ENCODE measurements at regions not wholly inside any gene's neighbourhood (a gene's known extent, or its start where the extent isn't known, plus 50 kb on each side); places are given as distances from the start of the nearest gene placed in this dataset.

GRCh38 chr3:26535151-26535550, 87.4 kb upstream of the LRRC3B start:
- Histone ChIP-seq H3K79me2 (ENCODE audit: control insufficient read depth, insufficient read depth, low read length) (no peaks in the 10 kb centered on the region), H3K9me3 (replicated peaks; ENCODE audit: control insufficient read depth, insufficient read depth, low read depth, low read length) (no peaks in the 10 kb centered on the region), H3K27me3 (ENCODE audit: control insufficient read depth in 2 of 2, insufficient read depth in 2 of 2, low read length in 2 of 2) (no peaks in the 10 kb centered on the region), H3K9ac (ENCODE audit: insufficient read depth in 1 of 2, low read depth in 2 of 2, low read length in 2 of 2) (no peak overlapping the region), H3K9me1 (ENCODE audit: control insufficient read depth, insufficient read depth, low read length) (no peaks in the 10 kb centered on the region), H3K27ac (ENCODE audit: extremely low read depth, low read depth, low read length) (no peak overlapping the region), H4K20me1 (replicated peaks; ENCODE audit: control insufficient read depth, insufficient read depth, low read length) (no peaks in the 10 kb centered on the region), H3K36me3 (ENCODE audit: control insufficient read depth, insufficient read depth, low read length) (no peaks in the 10 kb centered on the region), H3K4me1 (replicated peaks in 1 of 2; ENCODE audit: control insufficient read depth in 2 of 2, insufficient read depth in 2 of 2, low read length in 2 of 2) (no peaks in the 10 kb centered on the region), H3K4me2 (ENCODE audit: insufficient read depth, low read length) (no peak overlapping the region), H2AFZ (ENCODE audit: low read depth, low read length) (no peak overlapping the region), H3K4me3 (no peak overlapping the region)
- FAIRE-seq (no peak), ATAC-seq (no peak), DNase-seq (ENCODE audit: extremely low read depth in 1 of 4, low spot score in 3 of 4) (no peak)
- BruUV-seq (replicated peaks) = no TSS peak
- ChIA-PET POLR2A (interaction anchor here (1.2 kb wide), 1 partner anchor 13 kb away, joined by 3 read pairs; no protein-coding TSS in a partner anchor), CTCF (ENCODE audit: low intra/inter-chr PET ratio) (no interaction called here)
- WGBS (ENCODE audit: insufficient coverage, low coverage, missing lambda C conversion rate) = 0% methylated on average over 2 of the region's 2 CpGs
- peak; percentile 29; the same call in 1 of the 2 replicates for TF ChIP-seq ZNF316 (IDR thresholded peaks at IDR 0.05)
- no peak for TF ChIP-seq ZNF584 (CRISPR knock-in tag; IDR thresholded peaks at IDR 0.05; ENCODE audit: low read depth)
- no peak for TF ChIP-seq NEUROD1 (IDR thresholded peaks at IDR 0.05; ENCODE audit: borderline replicate concordance, low read depth, low read length, partially characterized antibody)
- in situ Hi-C loops (cut with MboI) (no loop called here), intact Hi-C loops (cut with micrococcal nuclease) (no loop called here)

- FAIRE-seq (no peak), ATAC-seq (no peak), DNase-seq (ENCODE audit: extremely low read depth in 1 of 4, low spot score in 3 of 4) (no peak)
- ChIA-PET CTCF (ENCODE audit: low intra/inter-chr PET ratio) (no interaction called here), POLR2A (no interaction called here)
- H2AFZ ChIP-seq (ENCODE audit: low read depth, low read length) = no peak overlapping the region
- H4K20me1 ChIP-seq (replicated peaks; ENCODE audit: control insufficient read depth, insufficient read depth, low read length) = no peaks in the 10 kb centered on the region
- no peaks in the 10 kb centered on the region for H3K79me2 ChIP-seq (ENCODE audit: control insufficient read depth, insufficient read depth, low read length)
- BruUV-seq (replicated peaks) = no TSS peak
- no peaks in the 10 kb centered on the region for H3K9me1 ChIP-seq (ENCODE audit: control insufficient read depth, insufficient read depth, low read length)
- intact Hi-C loops (cut with micrococcal nuclease) (no loop called here), in situ Hi-C loops (cut with MboI) (no loop called here)
- H3K4me1 ChIP-seq (replicated peaks in 1 of 2; ENCODE audit: control insufficient read depth in 2 of 2, insufficient read depth in 2 of 2, low read length in 2 of 2) = no peaks in the 10 kb centered on the region
- H3K27me3 ChIP-seq (ENCODE audit: control insufficient read depth in 2 of 2, insufficient read depth in 2 of 2, low read length in 2 of 2) = no peaks in the 10 kb centered on the region
- no peak overlapping the region for H3K9ac ChIP-seq (ENCODE audit: insufficient read depth in 1 of 2, low read depth in 2 of 2, low read length in 2 of 2)
- H3K4me2 ChIP-seq (ENCODE audit: insufficient read depth, low read length) = no peak overlapping the region
- no peak overlapping the region for H3K4me3 ChIP-seq
- H3K9me3 ChIP-seq (replicated peaks; ENCODE audit: control insufficient read depth, insufficient read depth, low read depth, low read length) = no peaks in the 10 kb centered on the region
- no peak overlapping the region for H3K27ac ChIP-seq (ENCODE audit: extremely low read depth, low read depth, low read length)
- H3K36me3 ChIP-seq (ENCODE audit: control insufficient read depth, insufficient read depth, low read length) = no peaks in the 10 kb centered on the region
- WGBS (ENCODE audit: insufficient coverage, low coverage, missing lambda C conversion rate) = 0% methylated on average over 2 of the region's 2 CpGs
- TF ChIP-seq ZNF316 (IDR thresholded peaks at IDR 0.05) (peak; percentile 61), MAFG (tag; conservative IDR thresholded peaks at IDR 0.05) (peak; percentile 49; the same call in 1 of the 2 replicates), MAFK (IDR thresholded peaks at IDR 0.05; ENCODE audit: low read length) (peak; percentile 35; the same call in 1 of the 2 replicates), NUFIP1 (IDR thresholded peaks at IDR 0.05; ENCODE audit: partially characterized antibody) (no peak), ZBTB40 (IDR thresholded peaks at IDR 0.05) (no peak), ZBTB40 (CRISPR knock-in tag; IDR thresholded peaks at IDR 0.05) (no peak)
Observed at GRCh38 chr3:26536955-26537354, 85.6 kb upstream of the LRRC3B start.

All from K562 (cell line).